GM13977 (cell line): ENCODE measurements at regions not wholly inside any gene's neighbourhood (a gene's known extent, or its start where the extent isn't known, plus 50 kb on each side); places are given as distances from the start of the nearest gene placed in this dataset.

ENCODE experiments used
- DNase-seq: peaks from one replicate; pipeline ENCODE4 v3.0.0; 2012; ENCODE audit warnings: low spot score
- CTCF ChIP-seq: IDR thresholded peaks from 2 replicates; pipeline ENCODE4 v1.5.1; 2012; ENCODE audit warnings: mild to moderate bottlenecking, control low read depth; ENCODE audit not compliant: insufficient read depth; ENCODE audit errors: extremely low read depth, missing control alignments
- in situ Hi-C: fragments of 300-500 bp; cut with MboI; formaldehyde crosslinking; loops from one replicate; pipeline ENCODE4 v1.12.0; 2022; ENCODE audit warnings: low sequenced_read_pairs, low pct_unique_long_range_greater_than_20kb, mixed read lengths, inconsistent platforms; ENCODE audit not compliant: unreplicated experiment

- TF ChIP-seq CTCF: no peak
- in situ Hi-C loops: no loop called here
These were observed 530.3 kb upstream of the FAT3 start for GRCh38 chr11:91694331-91694730.

GRCh38 chr11:91691872-91692271 is 532.7 kb upstream of the FAT3 start:
- DNase-seq: no peak
- in situ Hi-C loops: no loop called here
- no peak for TF ChIP-seq CTCF

More at GRCh38 chr11:91694331-91694730, 530.3 kb upstream of the FAT3 start:
- no peak for DNase-seq

GRCh38 chr11:91688672-91689071 is 535.9 kb upstream of the FAT3 start:
- DNase-seq: no peak
- no peak for TF ChIP-seq CTCF
- in situ Hi-C loops: no loop called here

- TF ChIP-seq CTCF: no peak
- no peak for DNase-seq
- in situ Hi-C loops: no loop called here
These were observed 537.9 kb upstream of the FAT3 start for GRCh38 chr11:91686700-91687099.

- no peak for TF ChIP-seq CTCF
- in situ Hi-C loops: no loop called here
- no peak for DNase-seq
These were observed 538.3 kb upstream of the FAT3 start for GRCh38 chr11:91686281-91686680.

- no peak for DNase-seq
- TF ChIP-seq CTCF: no peak
- in situ Hi-C loops: no loop called here
These were observed 550.9 kb upstream of the FAT3 start for GRCh38 chr11:91673705-91674104.

- in situ Hi-C loops: no loop called here
- DNase-seq: no peak
- no peak for TF ChIP-seq CTCF
These were observed 560.1 kb upstream of the FAT3 start for GRCh38 chr11:91664521-91664920.
